K562 (cell line): ENCODE measurements at regions not wholly inside any gene's neighbourhood (a gene's known extent, or its start where the extent isn't known, plus 50 kb on each side); places are given as distances from the start of the nearest gene placed in this dataset.
A peak's percentile ranks its signal among the peaks of the same experiment; 100 is the strongest.

ENCODE experiments used
- ASH1L ChIP-seq: fragments of 450-650 bp; IDR thresholded peaks from 2 replicates; pipeline ENCODE4 v1.6.1; 2018; ENCODE audit warnings: borderline replicate concordance, mild to moderate bottlenecking, low read depth; ENCODE audit not compliant: partially characterized antibody
- BCL6 ChIP-seq: fragments of 250-450 bp; sonication (Bioruptor Pico); IDR thresholded peaks from 2 replicates; pipeline ENCODE4 v1.4.0; 2020
- CTCF ChIP-seq, 3 experiments: IDR thresholded peaks in 2 of 3; conservative IDR thresholded peaks in 1 of 3; 2 replicates each; pipeline ENCODE4 v1.5.1; 2011 to 2012; ENCODE audit warnings: low read length in 3 of 3, mild to moderate bottlenecking in 3 of 3, control low read depth in 2 of 3, improper control_type of control experiment in 1 of 3, inconsistent platforms in 1 of 3, low read depth in 1 of 3, mixed read lengths in 1 of 3, moderate library complexity in 1 of 3; ENCODE audit not compliant: insufficient read depth in 2 of 3
- E2F4 ChIP-seq: sonication (generic); formaldehyde crosslinking; IDR thresholded peaks from 2 replicates; pipeline ENCODE4 v1.8.0; 2022; ENCODE audit warnings: mild to moderate bottlenecking, low read depth, missing genetic modification reagents
- E2F8 ChIP-seq: fragments of 450-650 bp; IDR thresholded peaks from 2 replicates; pipeline ENCODE4 v1.7.1; 2018; ENCODE audit warnings: mild to moderate bottlenecking, low read depth; ENCODE audit not compliant: partially characterized antibody
- ETV5 ChIP-seq: sonication (generic); formaldehyde crosslinking; IDR thresholded peaks from 2 replicates; pipeline ENCODE4 v1.4.0; 2020; ENCODE audit warnings: low read depth, mild to moderate bottlenecking, missing genetic modification reagents
- FOXK1 ChIP-seq: sonication (generic); formaldehyde crosslinking; IDR thresholded peaks from 2 replicates; pipeline ENCODE4 v1.8.0; 2022; ENCODE audit warnings: missing genetic modification reagents, mild to moderate bottlenecking, borderline replicate concordance
- GABPB1 ChIP-seq: sonication (generic); formaldehyde crosslinking; IDR thresholded peaks from 2 replicates; pipeline ENCODE4 v1.8.0; 2022; ENCODE audit warnings: mild to moderate bottlenecking, missing genetic modification reagents
- HES1 ChIP-seq: fragments of 450-650 bp; IDR thresholded peaks from 2 replicates; pipeline ENCODE4 v1.6.1; 2016; ENCODE audit warnings: low read depth, mild to moderate bottlenecking, moderate library complexity
- JUN ChIP-seq, 2 experiments: sonication (generic) in 1 of 2; formaldehyde crosslinking in 1 of 2; IDR thresholded peaks; 2 replicates each; pipeline versions ENCODE4 v1.6.1 to v1.8.0; 2012 to 2022; ENCODE audit warnings: borderline replicate concordance in 2 of 2, mild to moderate bottlenecking in 2 of 2, improper control_type of control experiment in 1 of 2, low read depth in 1 of 2, low read length in 1 of 2, missing genetic modification reagents in 1 of 2
- KLF16 ChIP-seq: IDR thresholded peaks from 2 replicates; pipeline ENCODE4 v1.6.1; 2016; ENCODE audit warnings: antibody characterized with exemption
- NONO ChIP-seq, 2 experiments: fragments of 200-400 bp in 1 of 2; fragments of 450-650 bp in 1 of 2; formaldehyde crosslinking in 1 of 2; IDR thresholded peaks; 2 replicates each; pipeline ENCODE4 v1.6.1; 2017; ENCODE audit warnings: low read depth in 2 of 2, mild to moderate bottlenecking in 2 of 2, moderate library complexity in 2 of 2, low read length in 1 of 2
- PCBP1 ChIP-seq: fragments of 200-400 bp; formaldehyde crosslinking; IDR thresholded peaks from 2 replicates; pipeline ENCODE4 v1.6.1; 2018; ENCODE audit warnings: mild to moderate bottlenecking, low read depth, low read length; ENCODE audit not compliant: poor library complexity, severe bottlenecking
- POLR3G ChIP-seq: IDR thresholded peaks from 2 replicates; pipeline ENCODE4 v1.6.1; 2011; ENCODE audit not compliant: insufficient read length, insufficient replicate concordance; ENCODE audit errors: extremely low read depth
- RBM22 ChIP-seq: fragments of 200-400 bp; formaldehyde crosslinking; IDR thresholded peaks from 2 replicates; pipeline ENCODE4 v1.6.1; 2018; ENCODE audit warnings: low read length, low read depth; ENCODE audit not compliant: poor library complexity, severe bottlenecking
- RBM39 ChIP-seq: fragments of 200-400 bp; formaldehyde crosslinking; optimal IDR thresholded peaks from 2 replicates; pipeline ENCODE3; 2018; ENCODE audit warnings: low read depth, low read length
- TBP ChIP-seq: optimal IDR thresholded peaks from 2 replicates; pipeline ENCODE3; 2011; ENCODE audit warnings: low read depth, low read length, improper control_type of control experiment
- TCF7L2 ChIP-seq: fragments of 150-350 bp; IDR thresholded peaks from 2 replicates; pipeline ENCODE4 v1.6.1; 2016; ENCODE audit warnings: low read depth, mild to moderate bottlenecking, low read length, moderate library complexity
- ZBED1 ChIP-seq: IDR thresholded peaks from 2 replicates; pipeline ENCODE4 v1.6.1; 2014
- ZNF384 ChIP-seq: IDR thresholded peaks from 2 replicates; pipeline ENCODE4 v1.6.1; 2012; ENCODE audit warnings: low read depth, low read length, improper control_type of control experiment

- TF ChIP-seq PCBP1 (peak; percentile 91), FOXK1 (CRISPR knock-in tag) (peak; percentile 10; the same call in 1 of the 2 replicates), BCL6 (CRISPR knock-in tag) (0 out of 2 replicates have a peak, but pooled peaks have one; percentile 39), ETV5 (peak; percentile 97), JUN (IDR thresholded peaks at IDR 0.05; ENCODE audit: borderline replicate concordance, low read depth, low read length) (peak; percentile 69; the same call in 1 of the 2 replicates), JUN (CRISPR knock-in tag; IDR thresholded peaks at IDR 0.05; ENCODE audit: borderline replicate concordance) (peak; percentile 64; the same call in 1 of the 2 replicates), NONO (IDR thresholded peaks at IDR 0.05; ENCODE audit: low read depth in 2 of 2, low read length in 1 of 2) (peak in 1 of 2 experiments; percentile 31; a peak in 1 of 4 replicates), CTCF (IDR thresholded peaks at IDR 0.05 in 2 of 3, conservative IDR thresholded peaks at IDR 0.05 in 1 of 3; ENCODE audit: insufficient read depth in 2 of 3, low read depth in 1 of 3, low read length in 3 of 3) (no peak), ZBED1 (peak; percentile 25; the same call in 1 of the 2 replicates), TCF7L2 (no peak), RBM22 (no peak), ASH1L (no peak), POLR3G (no peak), E2F4 (CRISPR knock-in tag) (no peak), HES1 (peak; percentile 81), ZNF384 (peak; percentile 67; the same call in 1 of the 2 replicates), E2F8 (peak; percentile 28), KLF16 (peak; percentile 73), TBP (peak; percentile 68), RBM39 (peak; percentile 89), GABPB1 (peak; percentile 85)
Observed at GRCh38 chr16:85554114-85554888, 58.8 kb upstream of the GSE1 start (continued).
